Bronchial epithelial cell (primary cell): ENCODE measurements at regions not wholly inside any gene's neighbourhood (a gene's known extent, or its start where the extent isn't known, plus 50 kb on each side); places are given as distances from the start of the nearest gene placed in this dataset.

Source experiments
- DNase-seq: peaks from one replicate; pipeline ENCODE4 v3.0.0-alpha.2; 2010; ENCODE audit warnings: low read depth
- FAIRE-seq: peaks from 2 replicates; lab custom pipeline; 2011; peaks lifted over from hg19 to GRCh38; lab: Jason Lieb, UNC
- H3K27me3 ChIP-seq: 2 replicates; pipeline ENCODE4 v1.5.1; 2011; ENCODE audit warnings: low read length; ENCODE audit not compliant: control insufficient read depth, insufficient read depth
- H3K36me3 ChIP-seq: 2 replicates; pipeline ENCODE4 v1.5.1; 2011; ENCODE audit warnings: low read length; ENCODE audit not compliant: control insufficient read depth, insufficient read depth
- H3K4me3 ChIP-seq: 2 replicates; pipeline ENCODE4 v1.5.1; 2011; ENCODE audit warnings: mild to moderate bottlenecking, low read depth, low read length, control low read depth
- TF ChIP-seq, protein P1 (sequence below): IDR thresholded peaks from 2 replicates; pipeline ENCODE4 v1.5.1; 2011; ENCODE audit warnings: mild to moderate bottlenecking, moderate library complexity, low read length, control low read depth, inconsistent platforms; ENCODE audit not compliant: insufficient read depth, severe bottlenecking

DNA sequence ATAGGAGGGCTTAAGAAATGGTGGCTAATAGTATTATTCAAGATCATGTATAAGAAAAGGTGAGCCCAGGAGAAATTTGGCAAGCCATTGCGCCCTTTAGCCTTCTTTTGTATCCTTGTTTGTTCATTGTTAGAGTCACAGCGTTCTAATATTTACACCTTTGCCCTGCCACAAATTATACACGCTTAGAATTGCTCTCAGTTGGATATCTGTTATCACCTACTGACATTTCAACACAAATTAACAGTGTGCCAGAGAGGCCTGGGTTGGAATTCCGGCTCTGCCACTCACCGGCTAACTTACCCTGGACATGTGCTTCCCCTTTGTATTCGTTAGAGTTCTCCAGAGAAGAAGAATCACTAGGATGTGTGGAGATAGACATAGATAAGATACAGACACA, 148.7 kb upstream of the KIT start:
- FAIRE-seq, result no peak
- H3K4me3 ChIP-seq, result no peak overlapping the region
- DNase-seq, result no peak
- no peaks in the 10 kb centered on the region for H3K36me3 ChIP-seq
- TF ChIP-seq, protein P1, sequence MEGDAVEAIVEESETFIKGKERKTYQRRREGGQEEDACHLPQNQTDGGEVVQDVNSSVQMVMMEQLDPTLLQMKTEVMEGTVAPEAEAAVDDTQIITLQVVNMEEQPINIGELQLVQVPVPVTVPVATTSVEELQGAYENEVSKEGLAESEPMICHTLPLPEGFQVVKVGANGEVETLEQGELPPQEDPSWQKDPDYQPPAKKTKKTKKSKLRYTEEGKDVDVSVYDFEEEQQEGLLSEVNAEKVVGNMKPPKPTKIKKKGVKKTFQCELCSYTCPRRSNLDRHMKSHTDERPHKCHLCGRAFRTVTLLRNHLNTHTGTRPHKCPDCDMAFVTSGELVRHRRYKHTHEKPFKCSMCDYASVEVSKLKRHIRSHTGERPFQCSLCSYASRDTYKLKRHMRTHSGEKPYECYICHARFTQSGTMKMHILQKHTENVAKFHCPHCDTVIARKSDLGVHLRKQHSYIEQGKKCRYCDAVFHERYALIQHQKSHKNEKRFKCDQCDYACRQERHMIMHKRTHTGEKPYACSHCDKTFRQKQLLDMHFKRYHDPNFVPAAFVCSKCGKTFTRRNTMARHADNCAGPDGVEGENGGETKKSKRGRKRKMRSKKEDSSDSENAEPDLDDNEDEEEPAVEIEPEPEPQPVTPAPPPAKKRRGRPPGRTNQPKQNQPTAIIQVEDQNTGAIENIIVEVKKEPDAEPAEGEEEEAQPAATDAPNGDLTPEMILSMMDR, result no peak
- H3K27me3 ChIP-seq, result no peaks in the 10 kb centered on the region

DNA sequence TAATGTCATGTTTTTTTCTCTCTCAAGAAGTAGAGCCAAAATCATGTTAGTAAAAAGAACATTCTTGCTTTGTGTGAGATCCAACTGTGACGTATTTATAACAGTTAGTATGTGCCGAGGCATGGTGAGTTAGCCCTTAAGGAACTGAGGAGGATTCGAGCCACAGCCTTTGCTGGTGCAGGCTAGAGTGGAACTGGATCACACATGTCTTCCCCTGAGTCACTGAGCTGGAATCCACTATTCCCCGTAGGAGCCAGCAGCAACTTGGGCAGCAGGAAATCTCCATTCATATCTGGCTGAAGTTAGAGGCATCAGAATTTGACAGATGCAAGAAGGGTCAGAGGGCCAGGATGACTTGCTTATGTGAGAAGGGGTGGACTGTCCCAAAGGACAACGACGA, 144.6 kb upstream of the KIT start:
- no peaks in the 10 kb centered on the region for H3K27me3 ChIP-seq
- TF ChIP-seq, protein P1, result no peak
- FAIRE-seq, result no peak
- peak; percentile 77 for DNase-seq
- H3K36me3 ChIP-seq, result no peaks in the 10 kb centered on the region
- no peak overlapping the region for H3K4me3 ChIP-seq

DNA sequence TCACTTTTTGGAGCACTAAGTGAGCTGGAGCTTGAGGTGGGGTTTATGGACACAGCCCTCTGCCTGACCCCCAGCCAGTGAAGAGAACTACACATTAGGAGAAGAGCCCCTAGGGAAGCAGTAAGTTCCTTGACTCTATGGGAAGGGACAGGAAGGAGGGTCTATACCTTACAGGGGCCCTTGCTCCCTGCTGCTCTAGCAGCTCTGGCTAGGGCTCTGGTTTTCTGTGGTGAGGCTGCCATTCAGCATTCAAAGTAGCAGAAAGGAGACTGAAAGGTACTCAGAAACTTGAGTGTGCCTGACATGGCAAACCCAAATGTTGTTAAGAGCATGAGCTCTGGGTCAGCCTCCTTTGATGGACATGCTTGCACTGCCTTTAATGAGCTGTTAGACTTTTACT, 144.0 kb upstream of the KIT start:
- Histone ChIP-seq H3K36me3 (no peaks in the 10 kb centered on the region), H3K27me3 (no peaks in the 10 kb centered on the region), H3K4me3 (no peak overlapping the region)
- no peak for FAIRE-seq
- DNase-seq, result no peak
- TF ChIP-seq, protein P1, result no peak

DNA sequence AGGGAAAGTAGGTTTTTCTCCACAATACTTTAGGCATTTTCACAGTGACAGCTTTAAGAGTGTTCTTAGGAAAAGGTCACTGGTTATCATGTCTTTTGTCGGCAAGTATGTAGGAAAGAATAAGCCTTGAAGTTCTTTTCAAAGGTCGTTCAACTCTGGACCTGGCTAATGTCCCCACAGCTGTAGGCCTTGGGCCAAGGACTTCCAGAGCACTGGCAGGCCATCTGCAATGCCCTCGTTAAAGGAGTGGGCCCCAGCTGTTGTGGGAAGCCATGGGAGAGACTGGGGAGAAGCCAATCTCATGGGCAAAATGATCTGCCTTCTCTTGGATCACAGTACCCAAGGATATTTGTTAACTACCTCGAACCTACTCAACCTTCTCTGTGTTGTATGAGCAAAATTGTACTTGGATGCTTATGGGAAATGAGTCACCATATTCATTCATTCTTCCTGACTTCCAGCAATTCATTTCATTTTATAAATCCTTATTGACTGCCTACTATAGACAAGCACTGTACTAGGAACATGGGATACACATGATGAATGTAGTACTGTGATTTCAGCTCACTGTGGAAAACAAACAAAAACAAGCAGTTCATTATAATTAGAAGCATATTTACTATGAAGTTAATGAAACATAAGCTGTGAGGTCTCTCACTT, 141.1 kb upstream of the KIT start:
- H3K27me3 ChIP-seq, result no peaks in the 10 kb centered on the region
- DNase-seq (peak; percentile 19), FAIRE-seq (no peak)
- no peaks in the 10 kb centered on the region for H3K36me3 ChIP-seq
- no peak overlapping the region for H3K4me3 ChIP-seq
- TF ChIP-seq, protein P1, result no peak

DNA sequence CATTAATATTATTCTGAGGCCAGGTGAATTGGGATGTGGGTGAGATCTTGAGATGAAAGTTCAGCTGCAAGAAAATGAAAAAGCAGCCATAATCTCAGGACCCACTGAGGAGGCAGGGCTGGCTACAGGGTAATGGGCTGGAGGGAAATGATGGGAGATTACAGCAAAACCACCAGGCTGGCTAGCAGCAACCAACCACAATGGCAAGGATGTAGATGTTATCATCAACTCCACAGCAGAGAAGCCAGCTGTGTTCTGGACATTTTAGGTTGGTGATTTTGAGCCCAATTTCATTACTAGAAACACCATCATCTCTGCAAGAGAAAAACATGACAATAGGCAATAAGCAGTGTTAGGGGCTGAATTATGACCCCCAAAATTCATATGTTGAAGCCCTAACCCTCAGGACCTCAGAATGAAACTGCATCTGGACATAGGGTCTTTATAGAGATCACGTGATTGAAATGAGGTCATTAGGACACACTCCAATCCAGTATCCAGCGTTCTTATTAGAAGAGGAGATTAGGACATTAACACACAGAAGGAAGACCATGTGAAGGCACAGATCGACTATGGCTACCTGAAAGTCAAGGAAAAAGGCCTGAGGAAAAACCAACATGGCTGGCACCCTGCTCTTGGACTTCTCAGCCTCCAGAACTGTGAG, 139.8 kb upstream of the KIT start:
- TF ChIP-seq, protein P1, result no peak
- H3K4me3 ChIP-seq, result no peak overlapping the region
- H3K27me3 ChIP-seq, result no peaks in the 10 kb centered on the region
- FAIRE-seq, result no peak
- no peak for DNase-seq
- H3K36me3 ChIP-seq, result no peaks in the 10 kb centered on the region
